Astrocyte of the cerebellum (primary cell): ENCODE measurements at regions not wholly inside any gene's neighbourhood (a gene's known extent, or its start where the extent isn't known, plus 50 kb on each side); places are given as distances from the start of the nearest gene placed in this dataset.
"Not testable (repeated sequence)": the region's sequence is repeated elsewhere in the genome, so short reads cannot be mapped to it uniquely, and the experiment has no call there.

Source experiments
- DNase-seq: peaks from one replicate; pipeline ENCODE4 v3.0.0-alpha.2; 2011; ENCODE audit warnings: low read depth
- H3K4me3 ChIP-seq: 2 replicates; pipeline ENCODE4 v1.5.1; 2011; ENCODE audit warnings: mild to moderate bottlenecking, low read depth, low read length, moderate library complexity
- in situ Hi-C: cut with HindIII; loops from 2 replicates; pipeline ENCODE4 v1.10.0; 2017; ENCODE audit warnings: low sequenced_read_pairs
- TF ChIP-seq, protein P1 (sequence below): IDR thresholded peaks from 2 replicates; pipeline ENCODE4 v1.5.1; 2012; ENCODE audit warnings: low read length, low read depth, moderate library complexity, mild to moderate bottlenecking; ENCODE audit errors: missing control alignments

DNA sequence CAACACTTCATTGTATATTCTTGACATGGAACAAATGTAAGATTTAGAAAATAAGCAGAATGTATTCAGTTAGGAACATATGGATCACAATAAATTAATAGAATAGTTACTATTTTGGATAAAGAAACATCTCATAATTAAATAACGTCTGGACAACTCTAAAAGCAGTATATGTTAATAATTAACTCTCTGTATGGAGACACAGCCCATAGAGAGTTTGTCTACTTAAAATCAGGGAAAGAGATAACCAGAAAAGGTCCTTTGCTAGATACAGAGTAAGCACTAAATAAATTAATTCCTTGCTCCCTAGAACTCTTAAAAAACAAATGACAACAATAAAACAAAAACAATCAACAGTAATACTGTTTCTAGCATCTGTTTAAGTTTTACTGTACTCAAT, 184.4 kb upstream of the THSD7A start:
- TF ChIP-seq, protein P1, sequence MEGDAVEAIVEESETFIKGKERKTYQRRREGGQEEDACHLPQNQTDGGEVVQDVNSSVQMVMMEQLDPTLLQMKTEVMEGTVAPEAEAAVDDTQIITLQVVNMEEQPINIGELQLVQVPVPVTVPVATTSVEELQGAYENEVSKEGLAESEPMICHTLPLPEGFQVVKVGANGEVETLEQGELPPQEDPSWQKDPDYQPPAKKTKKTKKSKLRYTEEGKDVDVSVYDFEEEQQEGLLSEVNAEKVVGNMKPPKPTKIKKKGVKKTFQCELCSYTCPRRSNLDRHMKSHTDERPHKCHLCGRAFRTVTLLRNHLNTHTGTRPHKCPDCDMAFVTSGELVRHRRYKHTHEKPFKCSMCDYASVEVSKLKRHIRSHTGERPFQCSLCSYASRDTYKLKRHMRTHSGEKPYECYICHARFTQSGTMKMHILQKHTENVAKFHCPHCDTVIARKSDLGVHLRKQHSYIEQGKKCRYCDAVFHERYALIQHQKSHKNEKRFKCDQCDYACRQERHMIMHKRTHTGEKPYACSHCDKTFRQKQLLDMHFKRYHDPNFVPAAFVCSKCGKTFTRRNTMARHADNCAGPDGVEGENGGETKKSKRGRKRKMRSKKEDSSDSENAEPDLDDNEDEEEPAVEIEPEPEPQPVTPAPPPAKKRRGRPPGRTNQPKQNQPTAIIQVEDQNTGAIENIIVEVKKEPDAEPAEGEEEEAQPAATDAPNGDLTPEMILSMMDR: no peak
- in situ Hi-C loops: no loop called here
- H3K4me3 ChIP-seq: no peak overlapping the region
- DNase-seq: no peak

DNA sequence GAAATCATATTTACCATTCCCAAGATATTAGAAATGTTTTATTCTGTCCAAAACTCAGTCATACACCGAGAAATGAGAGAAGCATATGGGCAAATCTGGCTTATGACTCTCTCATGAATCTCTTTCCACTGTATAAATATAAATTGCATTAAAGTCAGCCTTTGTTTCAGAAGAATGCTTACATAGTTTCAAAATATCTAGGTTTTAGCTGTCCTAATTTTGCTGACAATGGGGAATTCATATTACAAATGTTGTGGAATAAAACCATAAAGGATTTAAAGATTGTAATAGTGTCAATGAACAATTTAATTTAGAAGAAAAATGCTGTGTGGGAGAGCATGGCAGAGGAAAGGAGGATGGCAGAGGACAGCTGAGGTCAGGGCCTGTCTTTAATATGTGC, 185.0 kb upstream of the THSD7A start:
- no peak overlapping the region for H3K4me3 ChIP-seq
- TF ChIP-seq, protein P1: no peak
- DNase-seq: no peak
- in situ Hi-C loops: no loop called here

DNA sequence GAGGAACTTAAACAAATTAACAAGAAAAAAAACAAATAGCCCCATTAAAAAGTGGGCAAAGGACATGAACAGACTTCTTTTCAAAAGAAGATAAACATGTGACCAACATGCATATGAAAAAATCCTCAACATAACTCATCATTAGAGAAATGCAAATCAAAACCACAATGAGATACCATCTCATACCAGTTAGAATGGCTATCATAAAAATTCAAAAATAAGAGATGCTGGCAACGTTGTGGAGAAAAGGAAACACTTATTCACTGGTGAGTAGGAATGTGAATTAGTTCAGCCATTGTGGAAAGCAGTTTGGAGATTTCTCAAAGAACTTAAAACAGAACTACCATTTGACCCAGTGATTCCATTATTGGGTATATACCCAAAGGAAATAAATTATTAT, 189.1 kb upstream of the TMEM106B start:
- DNase-seq, in situ Hi-C loops, H3K4me3 ChIP-seq: not testable (repeated sequence)

DNA sequence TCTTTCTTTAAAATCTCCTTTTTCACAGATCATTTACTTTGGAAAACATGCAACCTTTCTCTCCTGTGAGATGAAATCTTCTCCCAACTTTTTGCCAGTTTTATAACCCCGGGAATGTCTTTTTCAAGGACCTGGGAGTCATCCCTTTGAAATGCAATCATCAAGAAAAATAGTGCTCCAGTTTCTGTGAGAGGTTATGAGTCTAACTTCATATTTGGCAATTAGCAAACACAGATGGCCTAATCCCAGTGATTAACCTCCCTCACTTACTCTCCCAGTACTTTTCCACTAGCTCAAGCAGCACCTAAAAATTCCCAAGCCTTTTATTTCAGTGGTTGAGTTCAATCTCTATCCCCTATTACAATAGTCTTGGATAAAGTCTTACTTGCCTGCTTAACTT, 185.8 kb upstream of the TMEM106B start:
- DNase-seq: no peak
- H3K4me3 ChIP-seq: no peak overlapping the region
- in situ Hi-C loops: no loop called here
- TF ChIP-seq, protein P1: no peak

DNA sequence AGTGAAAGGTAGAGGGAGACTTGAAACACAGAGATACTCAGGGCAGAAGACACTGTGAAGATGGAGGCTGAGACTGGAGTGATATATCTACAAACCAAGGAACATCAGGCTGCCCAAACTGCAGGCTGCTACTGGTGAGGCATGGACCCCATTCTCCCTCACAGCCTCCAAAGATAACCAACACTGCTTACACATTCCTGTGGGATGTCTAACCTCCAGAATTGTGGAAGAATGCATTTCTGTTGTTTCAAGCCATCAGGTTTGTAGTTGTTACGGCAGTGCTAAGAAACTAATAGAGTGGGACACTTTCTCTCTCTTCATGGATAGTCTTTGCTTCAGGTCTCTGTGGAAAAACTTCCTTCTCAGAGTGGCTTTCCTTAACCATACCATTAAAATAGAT, 182.6 kb upstream of the TMEM106B start:
- H3K4me3 ChIP-seq: no peak overlapping the region
- peak; percentile 27 for DNase-seq
- in situ Hi-C loops: no loop called here
- TF ChIP-seq, protein P1: no peak

DNA sequence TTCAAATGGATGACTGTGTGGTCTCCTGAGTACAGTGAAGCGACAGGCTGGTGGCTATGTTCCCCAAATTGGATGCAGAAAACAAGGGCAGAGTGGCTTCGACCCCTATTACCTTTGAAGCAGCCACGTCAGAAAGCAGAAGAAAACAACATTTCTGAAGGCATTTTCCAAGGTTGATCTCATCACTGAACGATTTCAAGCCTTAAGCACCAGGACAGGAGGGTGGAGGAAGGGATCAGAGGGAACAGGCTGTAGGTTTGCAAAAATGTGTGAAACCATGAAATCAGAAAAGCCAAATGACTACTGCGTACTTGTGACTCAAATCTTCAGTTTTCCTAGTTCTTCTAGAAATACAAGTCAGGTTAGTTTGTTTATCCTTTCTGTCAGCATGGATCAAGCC, 181.0 kb upstream of the TMEM106B start:
- DNase-seq: peak; percentile 35
- no peak overlapping the region for H3K4me3 ChIP-seq
- TF ChIP-seq, protein P1: no peak
- in situ Hi-C loops: no loop called here

DNA sequence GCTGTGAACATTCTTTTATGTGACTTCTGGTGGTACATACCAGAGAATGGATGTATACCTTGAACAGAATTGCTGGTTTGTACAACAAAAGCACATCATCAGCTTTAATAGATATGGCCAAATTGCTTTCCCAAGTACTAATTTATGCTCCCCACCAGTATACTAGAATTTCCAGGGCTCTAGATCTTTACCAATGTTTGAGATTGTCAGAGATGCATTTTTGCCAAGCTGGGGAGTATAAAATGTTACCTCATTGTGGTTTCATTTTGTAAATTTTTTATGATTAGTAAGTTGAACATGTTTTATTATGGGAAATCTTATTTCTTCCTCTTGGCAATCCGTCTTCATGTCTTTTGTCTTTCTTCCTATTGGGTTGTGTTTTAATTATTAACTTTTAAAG, 179.9 kb upstream of the TMEM106B start:
- H3K4me3 ChIP-seq: no peak overlapping the region
- TF ChIP-seq, protein P1: no peak
- in situ Hi-C loops: no loop called here
- no peak for DNase-seq
